ENCODE measurements at regions not wholly inside any gene's neighbourhood (a gene's known extent, or its start where the extent isn't known, plus 50 kb on each side); places are given as distances from the start of the nearest gene placed in this dataset.

DNA sequence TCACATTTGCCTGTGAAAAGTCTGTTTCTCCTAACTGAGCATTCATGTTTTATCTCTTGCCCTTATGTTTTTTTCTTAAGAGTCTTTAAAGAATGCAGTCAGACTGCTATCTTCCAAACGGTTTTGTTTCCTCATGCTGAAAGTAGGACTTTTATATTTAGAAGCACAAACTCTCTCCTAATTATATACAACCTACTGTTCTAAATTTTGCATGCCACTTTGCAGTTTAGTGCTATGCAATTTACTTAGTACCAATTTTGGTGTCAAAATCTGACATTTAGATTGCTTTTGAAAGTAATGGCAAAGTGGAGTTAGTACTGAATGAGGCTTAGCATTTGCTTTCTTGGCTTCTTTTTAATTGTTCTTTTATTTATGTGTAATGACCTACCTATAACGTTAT is 55.1 kb upstream of the PCDH20 start:
- no peak for DNase-seq (ENCODE audit: low spot score)

- no peak for DNase-seq (ENCODE audit: low spot score)
Observed at GRCh38 chr13:61466280-61466679, 50.6 kb upstream of the PCDH20 start.

Measured in SW480 (cell line).